ENCODE measurements at regions not wholly inside any gene's neighbourhood (a gene's known extent, or its start where the extent isn't known, plus 50 kb on each side); places are given as distances from the start of the nearest gene placed in this dataset.

GRCh38 chr2:38450509-38450908 lies 73.4 kb upstream of the ATL2 start:
- TF ChIP-seq, protein P1, sequence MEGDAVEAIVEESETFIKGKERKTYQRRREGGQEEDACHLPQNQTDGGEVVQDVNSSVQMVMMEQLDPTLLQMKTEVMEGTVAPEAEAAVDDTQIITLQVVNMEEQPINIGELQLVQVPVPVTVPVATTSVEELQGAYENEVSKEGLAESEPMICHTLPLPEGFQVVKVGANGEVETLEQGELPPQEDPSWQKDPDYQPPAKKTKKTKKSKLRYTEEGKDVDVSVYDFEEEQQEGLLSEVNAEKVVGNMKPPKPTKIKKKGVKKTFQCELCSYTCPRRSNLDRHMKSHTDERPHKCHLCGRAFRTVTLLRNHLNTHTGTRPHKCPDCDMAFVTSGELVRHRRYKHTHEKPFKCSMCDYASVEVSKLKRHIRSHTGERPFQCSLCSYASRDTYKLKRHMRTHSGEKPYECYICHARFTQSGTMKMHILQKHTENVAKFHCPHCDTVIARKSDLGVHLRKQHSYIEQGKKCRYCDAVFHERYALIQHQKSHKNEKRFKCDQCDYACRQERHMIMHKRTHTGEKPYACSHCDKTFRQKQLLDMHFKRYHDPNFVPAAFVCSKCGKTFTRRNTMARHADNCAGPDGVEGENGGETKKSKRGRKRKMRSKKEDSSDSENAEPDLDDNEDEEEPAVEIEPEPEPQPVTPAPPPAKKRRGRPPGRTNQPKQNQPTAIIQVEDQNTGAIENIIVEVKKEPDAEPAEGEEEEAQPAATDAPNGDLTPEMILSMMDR (IDR thresholded peaks at IDR 0.05; ENCODE audit: low read depth, low read length) = no peak
- H3K4me3 ChIP-seq (ENCODE audit: low read depth, low read length) = no peak overlapping the region

DNA sequence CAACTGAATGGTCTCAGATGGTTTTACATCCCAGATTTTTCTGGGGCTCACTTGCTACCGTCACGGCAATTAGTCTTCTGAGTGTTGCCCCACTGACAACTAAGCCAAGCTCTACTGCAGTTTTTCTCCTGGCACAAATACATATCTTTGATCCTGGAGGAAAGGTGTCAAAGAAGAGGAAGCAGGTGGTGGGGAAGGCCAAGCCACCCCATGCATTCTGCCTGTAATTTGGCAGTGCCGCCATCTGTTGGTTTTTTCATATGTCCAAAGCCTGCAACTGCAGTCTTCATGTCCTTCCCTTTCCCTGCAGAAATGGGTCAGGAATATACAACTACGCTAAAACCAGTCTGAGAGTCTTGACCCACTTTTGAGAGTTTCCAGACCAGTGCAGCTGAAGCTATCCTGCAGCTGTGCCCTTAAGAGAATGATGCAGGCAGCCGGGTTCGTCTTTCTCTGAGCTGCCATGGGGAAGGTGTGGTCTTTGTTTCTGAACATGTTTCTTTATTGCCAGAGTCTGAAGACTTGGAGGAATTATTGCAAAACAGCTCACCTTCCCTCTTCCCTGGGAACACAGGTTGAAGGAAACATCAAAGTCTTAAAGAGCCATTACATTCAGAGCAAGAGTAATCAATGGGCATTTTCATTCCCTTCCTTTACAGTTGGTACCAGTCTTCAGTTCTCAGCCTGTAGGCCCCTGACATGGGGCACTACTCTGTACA lies 71.8 kb upstream of the ATL2 start:
- no peak overlapping the region for H3K4me3 ChIP-seq (ENCODE audit: low read depth, low read length)
- TF ChIP-seq, protein P1 (IDR thresholded peaks at IDR 0.05; ENCODE audit: low read depth, low read length) = no peak

DNA sequence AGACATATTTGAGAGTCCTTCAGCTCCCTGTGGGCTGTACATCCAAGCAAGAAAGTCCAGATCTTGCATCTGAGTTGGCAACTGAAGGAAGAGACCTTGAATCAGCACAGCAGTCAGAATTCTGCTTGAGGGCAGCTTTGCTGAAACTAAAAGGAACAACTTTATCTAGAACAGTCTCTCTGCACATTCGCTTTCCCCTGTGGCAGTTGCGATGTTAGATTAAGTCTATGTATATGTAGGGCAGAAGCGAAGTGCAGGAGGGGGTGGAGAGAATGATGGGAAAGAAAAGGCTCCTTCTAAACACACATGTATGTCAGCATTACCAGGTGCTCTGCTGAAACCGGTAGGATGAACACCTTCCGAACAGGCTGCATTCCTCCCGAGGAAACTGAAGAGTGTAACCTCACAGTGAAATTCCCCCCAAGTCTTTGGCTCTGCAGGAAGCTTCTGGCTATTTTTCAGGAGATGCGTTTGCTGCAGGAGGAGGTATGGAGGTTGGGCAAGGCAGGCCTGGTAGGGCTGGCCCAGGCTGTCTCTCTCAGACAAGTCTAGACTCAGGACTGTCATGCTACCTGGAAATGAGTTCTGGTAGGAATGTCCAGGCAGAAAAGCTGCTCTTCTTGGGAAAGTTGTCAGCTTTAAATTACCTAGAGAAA lies 70.0 kb upstream of the ATL2 start:
- TF ChIP-seq, protein P1 (IDR thresholded peaks at IDR 0.05; ENCODE audit: low read depth, low read length) = no peak
- no peak overlapping the region for H3K4me3 ChIP-seq (ENCODE audit: low read depth, low read length)

GRCh38 chr2:38446418-38446817 lies 69.3 kb upstream of the ATL2 start:
- TF ChIP-seq, protein P1 (IDR thresholded peaks at IDR 0.05; ENCODE audit: low read depth, low read length) = no peak
- no peak overlapping the region for H3K4me3 ChIP-seq (ENCODE audit: low read depth, low read length)

DNA sequence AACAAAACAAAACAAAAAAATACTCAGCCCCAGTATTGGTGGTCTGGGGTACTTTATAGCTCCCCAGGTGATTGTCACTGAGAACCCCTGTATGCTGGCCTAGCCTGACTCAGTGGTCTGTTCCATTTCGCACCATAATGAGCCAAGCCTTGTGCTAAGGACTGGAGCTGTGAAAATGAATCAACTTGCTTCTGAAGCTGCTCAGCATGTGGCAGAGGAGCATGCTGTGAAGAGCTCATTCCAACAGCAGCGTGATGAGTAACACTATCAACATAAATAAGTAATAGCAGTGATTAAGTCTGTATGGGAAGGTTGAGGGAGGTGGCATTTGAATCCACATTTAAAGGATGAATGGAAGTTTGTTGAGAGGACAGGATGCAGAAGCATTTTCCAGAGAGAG lies 67.2 kb upstream of the ATL2 start:
- TF ChIP-seq, protein P1 (IDR thresholded peaks at IDR 0.05; ENCODE audit: low read depth, low read length) = no peak
- H3K4me3 ChIP-seq (ENCODE audit: low read depth, low read length) = no peak overlapping the region

DNA sequence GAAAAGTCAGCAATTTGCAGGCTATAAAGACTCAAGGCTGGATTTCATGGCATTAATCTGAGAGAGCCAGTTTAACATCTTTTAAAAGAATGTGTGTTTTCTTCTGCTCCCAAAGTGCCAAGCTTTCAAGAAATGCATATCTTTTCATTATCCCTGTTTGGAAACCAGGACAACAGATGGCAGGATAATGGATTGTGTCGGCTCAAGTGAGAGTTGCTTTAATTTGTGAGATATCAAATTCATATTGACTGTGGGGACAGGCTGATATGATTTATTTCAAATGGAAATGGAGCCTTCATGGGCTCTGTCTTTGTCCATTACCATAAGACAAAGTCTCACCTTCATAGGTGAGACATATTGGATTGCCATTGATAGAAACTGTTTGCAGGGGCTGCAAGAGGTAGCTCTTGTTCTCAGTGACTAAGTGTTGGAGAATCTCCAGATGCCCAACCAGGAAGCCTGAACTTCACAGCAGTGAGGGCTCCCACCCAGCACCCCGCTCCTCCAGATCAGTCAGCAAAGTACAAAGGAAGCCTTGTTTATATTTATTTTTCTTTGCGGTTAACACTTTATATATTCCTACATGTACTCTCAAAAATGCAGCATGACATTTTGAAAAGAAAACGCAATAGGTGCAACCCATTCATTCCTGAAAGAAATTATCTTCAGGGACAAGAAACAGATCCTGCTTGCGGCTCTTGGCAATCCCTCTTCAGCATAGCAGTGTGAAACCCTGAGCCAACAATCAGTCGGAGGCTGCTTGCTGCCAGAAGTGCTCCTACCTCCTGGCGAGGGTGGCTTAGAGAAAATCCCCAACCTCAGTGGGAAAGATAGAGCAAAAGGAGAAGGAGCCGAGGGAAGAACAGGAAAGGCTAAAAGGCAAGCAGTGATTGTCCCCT lies 65.8 kb upstream of the ATL2 start:
- TF ChIP-seq, protein P1 (IDR thresholded peaks at IDR 0.05; ENCODE audit: low read depth, low read length) = no peak
- H3K4me3 ChIP-seq (ENCODE audit: low read depth, low read length) = no peak overlapping the region
